NCI-H187 treated with DMSO at 0.1 percent for 48 hours (cell line): ENCODE measurements at regions not wholly inside any gene's neighbourhood (a gene's known extent, or its start where the extent isn't known, plus 50 kb on each side); places are given as distances from the start of the nearest gene placed in this dataset.

Experiments
- DNase-seq: peaks from one replicate; lab custom pipeline; 2025; lab: John Stamatoyannopoulos, UW

- no peak for DNase-seq
These were observed 1684.7 kb upstream of the RAG2 start for GRCh38 chr11:38282718-38283117.

DNA sequence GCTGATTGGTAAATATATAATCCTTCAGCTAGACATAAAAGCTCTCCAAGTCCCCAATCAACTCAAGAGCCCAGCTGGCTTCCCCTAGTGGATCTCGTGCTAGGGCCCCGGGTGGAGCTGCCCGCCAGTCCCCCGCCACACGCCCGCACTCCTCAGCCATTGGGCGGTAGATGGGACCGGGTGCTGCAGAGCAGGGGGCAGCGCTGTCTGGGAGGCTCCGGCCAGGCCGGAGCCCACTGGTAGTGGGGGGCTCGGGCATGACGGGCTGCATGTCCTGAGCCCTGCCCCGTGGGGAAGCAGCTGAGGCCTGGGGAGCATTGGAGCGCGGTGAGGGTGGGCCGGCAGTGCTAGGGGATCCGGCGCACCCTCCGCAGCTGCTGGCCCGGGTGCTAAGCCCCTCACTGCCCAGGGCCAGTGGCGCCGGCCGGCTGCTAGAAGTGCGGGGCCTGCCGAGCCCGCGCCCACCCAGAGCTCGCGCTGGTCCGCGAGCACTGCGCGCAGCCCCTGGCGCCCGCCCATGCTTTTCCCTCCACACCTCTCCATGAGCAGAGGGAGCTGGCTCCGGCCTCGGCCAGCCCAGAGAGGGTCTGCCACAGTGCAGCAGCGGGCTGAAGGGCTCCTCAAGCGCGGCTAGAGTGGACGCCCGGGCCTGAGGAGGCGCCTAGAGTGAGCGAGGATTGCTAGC, 1680.6 kb upstream of the RAG2 start:
- no peak for DNase-seq

GRCh38 chr11:38274031-38274430, 1676.0 kb upstream of the RAG2 start:
- DNase-seq, result no peak

- no peak for DNase-seq
These were observed 1674.3 kb upstream of the RAG2 start for GRCh38 chr11:38272376-38272775.

DNA sequence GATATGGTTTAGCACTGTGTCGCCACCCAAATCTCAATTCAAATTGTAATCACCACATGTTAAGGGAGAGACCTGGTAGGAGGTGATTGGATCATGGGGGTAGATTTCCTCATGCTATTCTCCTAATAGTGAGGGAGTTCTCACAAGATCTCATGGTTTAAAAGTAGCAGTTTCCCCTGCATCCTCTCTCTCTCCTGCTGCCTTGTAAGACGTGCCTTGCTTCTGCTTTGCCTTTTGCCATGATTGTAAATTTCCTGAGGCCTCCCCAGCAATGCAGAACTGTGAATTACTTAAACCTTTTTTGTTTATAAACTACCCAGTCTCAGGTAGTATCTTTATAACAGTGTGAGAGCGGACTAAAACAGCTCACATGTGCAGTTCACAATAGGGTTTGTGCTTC, 1668.7 kb upstream of the RAG2 start:
- no peak for DNase-seq

- DNase-seq, result no peak
These were observed 1658.4 kb upstream of the RAG2 start for GRCh38 chr11:38256436-38256835.

DNA sequence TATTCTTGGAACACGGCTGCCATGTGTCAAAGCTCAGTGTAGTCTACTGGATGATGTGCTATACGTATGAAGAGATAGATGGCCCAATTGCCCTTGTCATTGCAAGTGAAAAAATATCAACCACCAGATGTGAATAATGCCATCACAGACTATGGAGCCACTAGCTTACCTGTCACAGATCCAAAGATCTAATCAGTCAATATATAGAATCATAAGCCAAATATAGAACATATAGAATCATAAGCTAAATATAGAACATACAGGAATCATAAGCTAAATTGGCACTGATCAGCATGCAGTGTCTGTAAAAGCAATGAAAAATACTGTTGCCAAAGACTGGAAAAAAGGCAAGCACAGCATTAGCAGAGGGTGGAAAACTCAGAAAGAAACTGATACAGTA, 1656.9 kb upstream of the RAG2 start:
- no peak for DNase-seq

DNA sequence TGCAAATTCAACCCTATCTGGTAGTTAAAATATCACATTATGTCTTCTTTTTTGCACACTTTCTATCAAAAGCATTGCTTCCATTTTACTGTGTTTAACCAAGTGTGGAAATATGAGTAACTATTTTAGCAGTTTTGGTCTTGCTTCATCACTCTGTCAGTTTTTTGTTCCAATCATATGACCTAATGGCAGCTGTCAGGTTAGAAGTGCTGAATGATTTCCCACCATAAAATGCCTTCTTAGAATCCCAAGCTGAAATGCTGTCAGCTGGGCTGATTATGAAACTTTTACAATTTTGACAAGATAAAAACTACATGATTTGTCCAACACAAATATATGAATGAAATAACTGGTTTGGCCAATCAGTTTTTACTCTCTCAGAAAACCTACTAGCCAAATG, 1654.6 kb upstream of the RAG2 start:
- no peak for DNase-seq

DNA sequence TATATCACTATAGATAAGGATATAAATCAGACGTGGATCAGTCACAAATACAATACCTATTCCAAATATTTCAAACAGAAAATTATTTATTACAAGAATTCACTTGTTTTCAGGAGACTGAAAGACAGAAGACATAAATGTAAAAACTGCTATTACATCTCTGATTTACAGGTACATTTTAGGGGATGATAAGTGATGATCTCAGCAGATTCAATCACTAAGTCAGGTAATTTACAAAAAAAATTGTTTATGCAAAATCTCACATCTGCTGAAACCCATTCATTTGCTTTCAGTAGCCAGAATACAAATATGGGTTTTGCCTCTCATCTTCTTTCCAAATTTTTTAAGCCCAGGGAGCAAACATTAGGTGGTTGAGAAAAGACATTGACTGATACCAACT, 1648.4 kb upstream of the RAG2 start:
- no peak for DNase-seq

DNA sequence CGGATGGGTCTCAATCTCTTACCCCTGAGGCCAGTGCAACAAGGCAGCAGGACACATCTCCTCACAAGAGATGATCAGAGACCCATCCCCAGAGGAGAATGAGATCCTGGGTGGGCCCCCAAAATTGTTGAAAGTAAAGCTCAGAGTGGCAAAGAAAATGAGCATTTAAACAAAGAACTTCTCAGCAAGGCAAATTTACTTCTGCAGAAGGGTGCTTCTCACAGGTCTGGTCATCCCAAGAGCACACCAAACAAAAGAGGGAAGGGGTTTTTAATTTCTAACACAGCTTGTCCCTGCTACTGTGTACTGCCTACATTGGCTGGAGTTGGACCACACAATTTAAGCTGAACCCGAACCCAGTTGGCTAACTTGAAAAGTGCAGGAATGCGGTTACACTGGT, 1628.6 kb upstream of the RAG2 start:
- no peak for DNase-seq

- no peak for DNase-seq
These were observed 1623.3 kb upstream of the RAG2 start for GRCh38 chr11:38221295-38221694.

DNA sequence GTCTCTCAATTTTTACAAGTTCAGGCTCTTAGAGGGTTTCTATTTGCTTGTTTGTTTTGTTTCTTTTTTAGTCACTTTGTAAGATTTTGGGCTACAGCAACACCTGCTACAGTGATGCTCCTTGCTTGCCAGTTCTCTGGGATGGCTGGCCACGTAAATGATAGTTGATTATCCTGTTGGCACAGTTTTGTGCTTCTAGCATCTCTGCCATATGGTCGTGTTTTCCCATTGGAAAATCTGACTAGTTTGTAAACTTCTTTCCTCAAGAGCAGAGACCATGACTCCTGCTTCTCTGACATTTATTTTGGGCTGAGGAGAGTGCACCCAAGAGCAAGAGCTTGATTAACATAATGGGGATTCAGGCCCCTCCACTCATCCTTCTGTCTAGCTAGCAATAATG, 1621.6 kb upstream of the RAG2 start:
- no peak for DNase-seq

DNA sequence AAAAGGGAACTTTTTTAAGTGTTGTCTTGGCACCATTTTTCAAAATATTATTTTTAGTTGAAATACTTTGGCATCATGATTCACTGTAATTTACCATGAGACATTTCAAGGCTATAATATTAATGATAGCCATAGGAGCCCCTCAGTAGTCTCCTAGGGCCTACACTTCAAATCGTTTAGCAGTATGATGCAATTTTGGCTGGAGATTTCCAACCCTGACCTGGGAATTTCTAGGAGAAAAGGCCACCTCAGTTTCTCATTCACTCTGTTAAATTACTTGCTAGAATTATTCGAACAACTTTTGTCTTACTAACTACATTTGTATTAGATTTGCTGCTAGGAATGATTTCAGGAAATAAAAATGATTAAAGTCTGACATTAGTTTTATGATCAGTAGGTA, 1610.9 kb upstream of the RAG2 start:
- no peak for DNase-seq

- no peak for DNase-seq
These were observed 1608.6 kb upstream of the RAG2 start for GRCh38 chr11:38206663-38207062.

GRCh38 chr11:38191101-38191500, 1593.1 kb upstream of the RAG2 start:
- DNase-seq, result no peak

DNA sequence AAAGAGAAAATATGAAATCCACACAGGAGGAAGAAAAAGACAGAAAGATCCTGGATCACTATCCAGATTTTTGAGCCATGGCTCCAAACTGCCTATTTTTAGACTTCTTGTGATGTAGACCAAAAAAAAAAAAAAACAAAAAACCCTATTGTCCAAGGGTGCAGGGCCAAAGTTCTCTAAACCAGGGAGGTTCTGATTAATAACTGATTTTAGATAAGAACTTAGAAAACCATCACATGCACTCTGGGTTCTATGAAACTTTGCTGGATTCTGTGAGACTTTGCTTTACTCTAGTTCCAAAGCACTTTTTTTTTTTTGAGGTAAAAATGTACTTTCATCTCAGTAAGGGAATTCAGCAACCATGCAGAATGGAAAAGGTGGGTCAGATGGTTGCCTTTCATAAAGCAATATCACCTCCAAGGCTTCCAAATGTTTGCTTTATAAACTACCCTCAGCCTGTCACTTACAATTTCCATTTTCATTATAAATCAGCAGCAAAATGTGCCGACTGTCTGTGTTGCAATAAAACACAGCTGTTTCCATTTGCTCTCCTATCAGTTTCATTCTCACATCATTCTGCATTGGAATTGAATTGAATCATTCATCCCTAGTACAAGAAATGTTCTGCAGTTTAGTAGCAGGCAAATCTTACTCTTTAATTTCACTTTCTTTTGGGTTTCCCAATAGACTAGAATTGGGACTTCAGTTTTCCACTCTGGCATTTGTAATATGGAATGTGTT, 1584.3 kb upstream of the RAG2 start:
- DNase-seq, result no peak

- no peak for DNase-seq
These were observed 1578.8 kb upstream of the RAG2 start for GRCh38 chr11:38176686-38177322.

- DNase-seq, result no peak
These were observed 1575.6 kb upstream of the RAG2 start for GRCh38 chr11:38173676-38174075.

DNA sequence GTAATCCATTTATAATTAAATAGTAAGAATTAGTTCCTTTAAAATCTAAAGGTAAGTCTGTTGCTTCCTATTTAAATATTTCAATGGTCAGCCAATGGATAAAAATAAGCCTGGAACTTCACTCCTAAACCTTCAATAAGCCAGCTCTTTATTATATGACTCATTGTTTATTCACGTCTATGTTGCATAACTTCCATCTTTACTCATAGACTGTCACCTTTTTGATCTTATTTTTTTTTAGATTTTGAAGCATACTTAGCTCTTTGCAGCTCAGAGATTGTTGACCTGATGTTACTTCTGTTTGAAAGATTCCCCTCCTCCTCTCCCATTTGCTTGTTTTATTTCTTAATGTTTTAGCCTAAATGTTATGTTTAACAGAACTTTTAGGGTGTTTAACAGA, 1571.2 kb upstream of the RAG2 start:
- DNase-seq, result no peak

DNA sequence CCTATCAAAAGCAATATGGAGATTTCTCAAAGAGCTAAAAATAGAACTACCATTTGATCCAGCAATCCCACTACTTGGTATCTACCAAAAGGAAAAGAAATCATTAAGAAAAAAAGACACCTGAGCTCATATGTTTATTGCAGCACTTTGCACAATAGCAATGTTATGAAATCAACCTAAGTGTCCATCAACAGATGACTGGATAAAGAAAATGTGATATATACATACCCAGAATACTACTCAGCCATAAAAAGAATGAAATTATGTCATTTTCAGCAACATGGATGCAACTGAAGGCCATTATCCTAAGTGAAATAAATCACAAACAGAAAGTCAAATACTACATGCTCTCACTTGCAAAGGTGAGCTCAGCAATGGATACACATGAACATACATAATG, 1565.5 kb upstream of the RAG2 start:
- no peak for DNase-seq

GRCh38 chr11:38160433-38160832, 1562.4 kb upstream of the RAG2 start:
- DNase-seq, result no peak

DNA sequence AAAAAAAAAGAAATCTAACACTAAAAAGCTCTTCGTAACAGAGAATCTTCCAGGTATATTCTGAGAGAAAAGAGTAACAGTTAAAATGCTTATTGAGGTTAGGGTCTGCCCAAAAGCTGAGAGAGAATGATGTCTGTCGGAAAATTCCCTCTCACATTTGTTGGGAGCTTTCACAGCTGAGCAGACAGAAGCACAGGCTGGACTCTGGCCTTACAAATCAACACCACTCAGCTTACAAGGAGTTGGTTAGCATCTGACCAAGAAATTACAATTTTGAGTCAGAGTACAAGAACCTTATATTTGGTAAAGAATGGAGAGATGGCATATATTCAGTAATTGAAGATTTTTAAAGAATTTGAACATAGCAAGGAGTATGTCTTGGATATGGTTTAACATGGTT, 1561.0 kb upstream of the RAG2 start:
- DNase-seq, result no peak

DNA sequence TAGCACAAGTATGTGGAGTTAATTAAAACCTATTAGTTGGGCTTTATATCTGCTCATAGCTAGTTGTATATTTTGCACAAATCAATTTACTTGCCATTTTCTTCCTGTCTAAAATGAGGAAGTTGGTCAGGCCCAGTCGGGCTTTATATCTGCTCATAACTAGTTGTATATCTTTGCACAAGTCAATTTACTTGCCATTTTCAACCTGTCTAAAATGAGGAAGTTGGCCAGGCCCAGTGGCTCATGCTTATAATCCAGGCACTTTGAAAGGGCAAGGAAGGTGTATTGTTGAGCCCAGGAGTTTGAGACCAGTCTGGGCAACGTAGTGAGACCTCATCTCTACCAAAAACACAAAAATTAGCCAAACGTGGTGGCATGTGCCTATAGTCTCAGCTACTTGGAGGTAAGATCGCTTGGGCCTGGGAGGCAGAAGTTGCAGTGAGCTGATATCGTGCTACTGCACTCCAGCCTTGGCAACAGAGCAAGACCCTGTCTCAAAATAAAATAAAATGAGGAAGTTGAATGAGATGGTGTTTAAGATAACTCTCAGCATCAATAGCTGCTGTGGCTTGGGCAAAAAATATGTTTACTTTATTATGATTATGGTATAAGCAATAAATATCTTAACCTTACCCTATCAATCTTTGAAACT, 1558.6 kb upstream of the RAG2 start:
- no peak for DNase-seq
